ENCODE measurements at regions not wholly inside any gene's neighbourhood (a gene's known extent, or its start where the extent isn't known, plus 50 kb on each side); places are given as distances from the start of the nearest gene placed in this dataset.
A peak's percentile ranks its signal among the peaks of the same experiment; 100 is the strongest.
"Not testable (repeated sequence)": the region's sequence is repeated elsewhere in the genome, so short reads cannot be mapped to it uniquely, and the experiment has no call there.

DNA sequence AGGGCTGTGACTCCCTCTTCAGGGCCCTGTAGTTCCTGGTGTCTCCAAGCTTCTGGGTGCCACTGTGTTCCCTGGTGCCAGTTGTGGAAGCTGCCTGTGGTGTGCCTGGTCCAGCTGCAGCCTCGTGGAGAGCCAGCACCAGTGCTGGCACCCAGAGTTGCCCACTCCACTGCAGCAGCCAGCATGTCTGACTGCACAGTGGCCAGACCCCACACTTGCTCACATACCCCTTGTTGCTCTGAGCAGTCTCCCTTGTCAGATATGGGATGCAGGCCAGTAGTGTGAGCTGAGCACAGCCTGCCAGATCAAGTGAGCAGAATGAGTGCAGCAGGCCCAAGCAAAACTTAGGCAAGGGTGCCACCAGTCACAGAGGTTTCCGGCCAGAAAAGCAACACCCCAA, 108.6 kb downstream of the ZMAT1 start:
- no peak for DNase-seq

DNA sequence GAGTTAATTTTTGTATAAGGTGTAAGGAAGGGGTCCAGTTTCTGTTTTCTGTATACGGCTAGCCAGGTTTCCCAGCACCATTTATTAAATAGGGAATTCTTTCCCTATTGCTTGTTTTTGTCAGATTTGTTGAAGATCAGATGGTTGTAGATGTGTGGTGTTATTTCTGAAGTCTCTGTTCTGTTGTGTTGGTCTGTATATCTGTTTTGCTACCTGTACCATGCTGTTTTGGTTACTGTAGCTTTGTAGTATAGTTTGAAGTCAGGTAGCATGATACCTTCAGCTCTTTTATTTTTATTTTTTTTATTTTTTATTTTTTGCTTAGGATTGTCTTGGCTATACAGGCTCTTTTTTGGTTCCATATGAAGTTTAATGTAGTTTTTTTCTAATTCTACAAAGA, 114.1 kb downstream of the ZMAT1 start:
- not testable (repeated sequence) for DNase-seq

DNA sequence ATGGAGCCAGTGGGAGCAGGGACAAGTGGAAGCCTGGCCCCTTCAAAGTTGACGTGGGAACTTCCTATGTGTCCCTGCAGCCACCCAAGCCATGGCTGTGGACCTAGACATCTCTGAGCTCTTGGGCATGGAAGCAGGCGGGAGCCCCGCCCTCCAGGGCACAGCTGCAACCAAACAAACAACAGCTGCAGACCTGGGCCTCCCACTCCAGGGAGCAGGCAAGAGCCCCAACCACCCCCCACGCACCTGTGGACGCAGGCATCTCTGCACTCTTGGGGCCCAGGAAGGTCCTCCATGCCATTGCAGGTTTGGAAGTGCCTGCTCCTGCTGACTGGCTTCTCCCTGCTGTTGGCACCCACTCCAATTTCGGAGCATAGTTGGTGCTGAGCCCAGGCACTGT, 118.6 kb downstream of the ZMAT1 start:
- no peak for DNase-seq

DNA sequence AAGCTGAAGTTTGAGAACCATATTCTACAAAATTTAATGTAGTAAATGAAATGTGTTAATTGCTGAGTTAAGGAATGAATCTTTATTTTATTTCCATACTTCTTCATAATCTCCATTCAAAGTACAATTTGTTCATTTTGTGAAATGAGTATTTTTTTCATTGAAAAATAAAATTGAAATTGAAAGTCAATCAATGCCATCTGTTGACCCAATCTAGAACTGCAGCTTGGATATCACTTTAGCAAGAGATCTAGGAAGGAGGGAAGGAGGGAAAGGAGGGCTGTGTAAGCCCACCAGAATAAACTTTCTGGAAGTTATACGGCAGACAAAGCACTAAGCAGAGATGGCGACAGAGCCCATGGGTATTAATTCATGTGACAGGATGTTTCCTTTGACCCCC, 128.4 kb downstream of the ZMAT1 start:
- no peak for DNase-seq

DNA sequence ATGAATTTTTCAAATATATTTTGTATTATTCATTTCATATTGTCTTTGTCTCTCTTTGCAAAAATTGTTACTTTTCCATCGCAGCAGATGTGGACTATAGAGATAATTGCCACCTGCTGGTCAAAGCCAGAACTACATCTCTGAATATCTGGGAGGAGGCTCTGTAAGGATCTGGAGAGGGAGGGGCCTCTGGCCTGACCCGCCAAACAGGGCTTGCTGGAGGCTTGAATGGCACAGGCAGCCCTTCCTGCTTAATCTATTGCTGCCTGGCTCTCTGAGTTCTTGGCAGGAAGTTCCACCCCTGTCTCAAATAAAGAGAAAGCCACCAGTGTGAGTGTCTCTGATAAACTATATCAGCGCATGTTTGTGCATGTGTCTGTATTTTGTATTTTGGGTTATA, 132.4 kb downstream of the ZMAT1 start:
- peak; percentile 3 for DNase-seq

DNA sequence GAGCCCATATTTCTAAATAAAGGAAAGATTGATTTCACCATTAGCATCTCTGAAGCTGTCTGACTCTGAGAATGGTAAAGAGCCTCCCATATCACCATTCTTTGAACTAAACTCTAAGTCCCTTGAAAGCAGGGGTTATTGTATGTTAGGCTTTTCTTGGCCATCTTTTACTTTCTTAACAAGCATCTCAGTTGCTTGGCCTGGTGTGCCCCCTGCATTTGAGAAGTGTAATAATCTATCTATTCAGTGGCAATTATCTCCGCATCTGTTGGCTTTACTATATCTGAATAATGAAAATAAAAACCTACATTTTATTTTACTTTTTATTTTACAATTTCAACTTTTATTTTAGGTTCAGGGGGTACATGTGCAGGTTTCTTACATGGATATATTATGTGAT, 128.3 kb upstream of the ARMCX2 start:
- no peak for DNase-seq

DNA sequence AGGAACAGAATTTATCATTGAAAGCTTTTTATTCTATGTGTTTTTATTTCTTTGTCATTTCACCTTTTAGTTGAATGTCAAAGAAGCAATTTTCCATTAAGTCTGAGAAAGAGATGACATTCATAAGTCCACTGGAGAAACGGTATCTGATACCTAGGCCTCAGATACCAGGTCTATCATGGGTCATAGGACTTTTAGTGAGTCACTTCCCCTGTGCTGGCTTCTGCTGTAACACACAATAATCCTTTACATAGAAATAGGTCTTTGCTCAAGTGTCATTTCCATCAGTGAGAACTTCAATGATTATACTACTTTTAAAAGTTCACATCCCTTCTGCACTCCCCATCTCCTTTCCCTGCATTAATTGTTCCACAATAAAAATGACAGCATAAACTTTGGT, 125.5 kb upstream of the ARMCX2 start:
- DNase-seq: no peak

DNA sequence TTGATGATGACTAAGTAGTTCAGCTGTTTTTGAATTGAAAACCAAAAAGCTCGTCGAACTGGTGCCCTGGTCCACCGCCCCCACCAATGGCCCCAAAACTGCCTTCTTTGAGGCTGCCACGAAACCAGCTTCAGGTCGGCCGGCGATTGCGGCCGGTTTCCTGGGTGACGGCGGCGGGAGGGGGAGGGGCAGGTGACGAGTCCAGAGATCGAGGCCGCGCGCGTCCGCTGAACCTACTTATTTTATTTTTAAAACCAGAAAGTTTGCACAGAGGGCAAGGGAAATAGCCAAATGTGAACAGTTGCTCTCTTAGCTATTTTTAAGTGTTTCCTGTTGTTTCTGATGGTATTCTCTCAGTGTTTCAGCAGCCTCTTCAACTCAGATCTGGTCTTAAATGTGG, 120.8 kb upstream of the ARMCX2 start:
- DNase-seq: not testable (repeated sequence)

DNA sequence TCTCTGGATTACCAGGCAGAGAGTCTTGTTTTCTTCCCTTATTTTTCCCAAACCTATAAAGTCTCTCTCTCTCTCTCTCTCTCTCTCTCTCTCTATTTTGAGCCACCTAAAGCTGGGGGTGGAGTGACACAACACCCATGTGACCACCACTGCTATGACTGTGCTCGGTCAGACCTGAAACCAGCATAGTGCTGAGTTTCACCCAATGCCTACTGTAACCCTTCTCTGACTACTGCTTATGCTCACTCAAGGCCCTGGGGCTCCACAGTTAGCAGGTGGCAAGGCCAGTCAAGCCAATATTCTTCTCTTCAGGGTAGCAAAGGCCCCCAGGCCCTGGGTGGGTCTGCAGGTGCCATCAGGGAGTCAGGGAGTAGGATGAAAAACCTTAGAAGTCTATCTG, 114.7 kb upstream of the ARMCX2 start:
- DNase-seq: no peak

DNA sequence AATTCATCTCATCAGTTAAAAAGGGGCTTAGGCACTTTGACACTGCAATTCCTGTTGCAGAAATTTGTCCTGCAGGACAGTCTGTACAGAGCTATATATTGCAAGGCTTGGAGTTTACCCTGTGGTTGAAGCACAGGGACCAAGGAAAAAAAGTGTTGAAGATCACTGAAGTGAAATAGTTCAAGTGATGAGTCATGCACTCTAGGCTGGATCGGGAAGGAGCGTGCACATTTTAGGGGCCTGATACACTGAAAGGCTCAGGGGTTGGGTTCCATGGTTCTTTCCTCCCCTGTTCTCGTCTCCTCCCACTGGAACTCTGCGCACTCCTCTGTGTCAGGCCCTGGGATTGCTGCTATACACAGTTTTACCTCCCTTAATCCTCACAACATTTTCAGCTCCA, 104.9 kb upstream of the ARMCX2 start:
- no peak for DNase-seq

DNA sequence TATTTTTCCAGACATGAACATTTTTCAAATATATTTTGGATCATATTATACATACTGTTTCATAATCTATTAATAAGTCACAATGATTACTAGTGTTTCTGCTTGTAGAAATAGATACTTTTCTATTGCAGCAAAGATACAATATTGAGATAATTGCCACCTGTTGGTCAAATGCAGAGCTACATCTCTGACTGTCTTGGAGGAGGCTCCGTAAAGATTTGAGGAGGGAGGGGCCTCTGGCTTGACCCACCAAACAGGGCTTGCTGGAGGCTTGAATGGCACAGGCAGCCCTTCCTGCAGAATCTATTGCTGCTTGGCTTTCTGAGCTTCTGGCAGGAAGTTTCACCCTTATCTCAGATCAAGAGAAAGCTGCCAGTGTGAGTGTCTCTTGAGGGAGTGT, 99.3 kb upstream of the ARMCX2 start:
- peak; percentile 1 for DNase-seq

DNA sequence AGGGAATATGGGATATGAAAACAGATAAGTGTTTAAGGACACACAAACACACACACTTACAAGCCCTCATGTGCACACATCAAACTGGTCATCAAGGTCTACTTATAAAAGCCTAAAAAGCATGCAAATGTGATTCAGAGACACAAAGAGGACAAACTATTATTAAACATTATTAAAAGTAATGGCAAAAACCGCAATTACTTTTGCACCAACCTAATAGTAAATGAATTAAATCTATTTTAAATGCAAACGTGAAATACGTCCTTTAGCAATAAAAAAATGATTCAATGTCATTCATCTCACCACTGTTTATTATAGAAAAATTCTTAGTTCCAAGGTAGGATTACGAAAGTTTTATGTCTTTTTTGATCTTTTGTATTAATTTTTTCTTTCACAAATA, 91.1 kb upstream of the ARMCX2 start:
- DNase-seq: no peak

DNA sequence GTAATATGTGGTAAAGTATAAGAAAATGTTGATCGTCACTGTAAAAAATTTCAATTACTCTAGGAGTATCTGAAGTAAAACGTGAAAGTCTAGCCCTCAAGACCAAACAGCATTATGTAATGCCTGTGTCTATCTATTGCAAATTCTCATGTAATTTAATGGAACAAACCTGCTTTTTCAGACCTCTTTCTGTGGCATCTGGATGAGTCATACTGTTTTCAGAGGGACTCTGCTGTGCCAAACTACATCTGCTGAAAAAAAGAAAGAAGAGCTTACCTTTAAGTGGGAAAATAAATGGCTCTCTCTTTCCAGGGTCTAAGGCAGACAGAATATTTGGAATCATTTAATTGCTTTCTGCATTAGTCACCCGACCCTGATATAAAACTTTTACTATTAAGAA, 89.8 kb upstream of the ARMCX2 start:
- no peak for DNase-seq

DNA sequence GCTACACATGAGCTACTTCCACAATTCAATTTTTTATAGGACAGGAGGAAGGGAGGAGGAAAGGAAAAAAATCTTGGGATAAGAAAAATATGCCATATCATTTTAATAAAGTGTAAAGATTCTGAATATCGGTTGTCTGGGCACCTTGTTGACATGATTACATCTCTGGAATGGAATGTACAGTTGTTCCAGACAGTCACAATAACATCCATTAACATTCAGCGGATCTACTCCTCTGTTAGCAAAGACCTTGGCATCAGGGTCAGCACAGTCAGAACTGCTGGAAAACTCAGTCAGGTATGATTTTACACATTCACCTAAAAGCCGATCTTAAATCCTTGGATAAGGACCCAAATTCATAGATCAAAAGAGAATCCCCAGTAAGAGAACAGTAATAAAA, 85.4 kb upstream of the ARMCX2 start:
- no peak for DNase-seq

DNA sequence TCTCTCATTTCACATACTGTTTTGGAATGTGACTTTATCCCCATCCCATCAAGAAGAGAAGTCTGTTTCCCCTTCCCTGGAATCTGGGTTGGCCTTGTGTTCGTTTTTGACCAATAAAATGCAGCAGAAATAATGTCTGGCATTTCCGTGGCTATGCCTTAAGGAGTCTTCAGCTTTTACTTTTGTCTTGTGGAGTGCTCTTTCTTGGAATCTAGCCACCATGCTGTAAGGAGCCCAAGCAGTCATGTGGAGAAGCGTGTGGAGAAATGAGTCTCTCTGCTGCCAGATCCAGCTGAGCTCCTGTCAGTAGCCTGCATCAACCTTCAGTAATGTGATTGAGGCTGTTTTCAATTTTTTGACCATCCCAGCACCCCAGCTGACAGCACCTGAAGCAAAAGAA, 84.4 kb upstream of the ARMCX2 start:
- no peak for DNase-seq

DNA sequence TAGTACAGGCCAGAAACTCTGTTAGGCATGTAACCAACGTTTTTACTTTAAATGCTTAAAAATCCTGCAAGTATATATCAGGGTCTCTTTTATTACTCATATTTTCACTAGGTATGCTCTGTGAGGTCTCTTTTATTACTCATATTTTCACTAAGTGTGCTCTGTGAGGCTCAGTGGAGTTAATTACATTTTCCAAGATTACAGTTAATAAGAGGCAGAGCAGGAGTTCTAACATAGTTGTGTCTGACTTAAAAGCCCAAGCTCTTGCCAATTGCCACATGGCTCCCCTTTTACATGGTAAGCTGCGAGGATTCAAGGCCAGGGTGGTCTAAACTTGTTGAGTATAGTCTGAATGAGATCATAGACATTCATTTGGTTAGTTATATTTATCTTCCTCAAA, 81.0 kb upstream of the ARMCX2 start:
- no peak for DNase-seq

DNA sequence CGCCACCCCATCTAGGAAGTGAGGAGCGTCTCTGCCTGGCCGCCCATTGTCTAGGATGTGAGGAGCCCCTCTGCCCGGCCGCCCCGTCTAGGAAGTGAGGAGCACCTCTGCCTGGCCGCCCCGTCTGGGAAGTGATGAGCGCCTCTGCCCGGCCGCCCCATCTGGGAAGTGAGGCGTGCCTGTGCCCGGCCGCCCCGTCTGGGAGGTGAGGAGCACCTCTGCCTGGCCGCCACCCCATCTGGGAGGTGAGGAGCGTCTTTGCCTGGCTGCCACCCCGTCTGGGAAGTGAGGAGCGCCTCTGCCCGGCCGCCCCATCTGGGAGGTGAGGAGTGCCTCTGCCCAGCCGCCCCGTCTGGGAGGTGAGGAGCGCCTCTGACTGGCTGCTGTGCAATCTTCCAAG, 79.2 kb upstream of the ARMCX2 start:
- DNase-seq: not testable (repeated sequence)

DNA sequence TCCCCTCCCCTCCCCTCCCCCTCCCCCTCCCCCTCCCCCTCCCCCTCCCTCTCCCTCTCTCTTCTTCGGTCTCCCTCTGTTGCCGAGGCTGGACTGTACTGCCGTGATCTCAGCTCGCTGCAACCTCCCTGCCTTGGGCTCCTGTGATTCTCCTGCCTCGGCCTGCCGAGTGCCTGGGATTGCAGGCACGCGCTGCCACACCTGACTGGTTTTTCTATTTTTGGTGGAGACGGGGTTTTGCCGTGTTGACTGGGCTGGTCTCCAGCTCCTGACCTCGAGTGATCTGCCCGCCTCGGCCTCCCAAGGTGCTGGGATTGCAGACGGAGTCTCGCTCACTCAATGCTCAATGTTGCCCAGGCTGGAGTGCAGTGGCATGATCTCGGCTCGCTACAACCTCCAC, 78.8 kb upstream of the ARMCX2 start:
- DNase-seq: not testable (repeated sequence)

DNA sequence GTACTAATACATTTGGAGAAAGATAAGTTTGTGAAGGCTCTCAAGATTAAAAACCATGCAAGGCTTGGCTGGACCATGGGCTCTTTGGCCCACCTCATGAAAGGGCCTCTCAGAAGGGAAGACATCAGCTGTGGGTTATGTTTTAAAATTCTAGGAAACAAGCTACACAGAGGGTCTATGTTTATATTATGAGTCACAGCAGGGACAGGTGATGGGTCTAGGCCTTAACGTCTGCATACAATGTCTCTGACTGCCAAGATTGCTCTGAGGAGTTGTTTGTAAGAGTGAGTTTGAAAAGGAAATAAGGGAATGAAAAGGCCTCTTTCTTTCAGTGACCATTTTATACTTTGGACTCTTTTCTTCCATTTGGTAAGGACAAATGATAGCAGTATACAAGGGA, 77.0 kb upstream of the ARMCX2 start:
- no peak for DNase-seq

DNA sequence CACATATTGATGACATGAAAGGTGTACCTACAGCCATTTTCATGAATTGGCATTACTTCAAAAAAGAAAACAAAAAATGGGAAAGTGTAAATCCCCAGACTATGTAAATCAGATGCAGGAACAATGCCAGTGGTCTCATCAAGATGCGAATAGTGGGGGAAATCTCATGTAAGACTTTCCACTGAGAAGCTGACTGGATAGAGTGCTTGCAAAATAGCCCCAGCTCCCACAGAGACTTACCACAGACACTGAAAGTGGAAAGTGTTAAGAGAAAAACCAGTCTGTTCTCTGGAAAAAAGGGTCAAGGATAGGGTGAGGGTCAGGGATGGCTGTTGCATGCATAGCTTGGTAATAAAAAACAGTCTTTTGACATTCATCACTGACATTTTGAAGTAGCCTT, 73.2 kb upstream of the ARMCX2 start:
- DNase-seq: no peak

DNA sequence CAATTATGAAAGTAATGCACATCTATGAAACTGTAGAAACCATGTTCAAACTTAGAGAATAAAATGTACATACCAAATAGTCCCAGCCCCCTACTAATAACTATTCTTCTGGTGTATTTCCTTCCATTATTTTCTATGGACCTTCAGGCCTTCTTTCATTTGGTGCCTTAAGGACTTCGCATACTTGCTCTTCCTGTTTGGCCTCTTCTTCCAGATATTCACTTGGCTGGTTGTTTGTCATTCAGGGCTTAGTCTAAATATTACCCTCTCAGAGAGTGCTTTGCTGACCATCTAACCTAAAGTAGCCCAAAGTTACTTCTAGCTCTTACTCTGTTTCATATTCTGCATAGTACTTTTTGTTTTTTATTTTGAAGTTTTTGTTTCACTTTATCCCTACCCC, 70.3 kb upstream of the ARMCX2 start:
- DNase-seq: no peak

All from KG1 (cell line).